ENCODE measurements at regions not wholly inside any gene's neighbourhood (a gene's known extent, or its start where the extent isn't known, plus 50 kb on each side); places are given as distances from the start of the nearest gene placed in this dataset.

DNA sequence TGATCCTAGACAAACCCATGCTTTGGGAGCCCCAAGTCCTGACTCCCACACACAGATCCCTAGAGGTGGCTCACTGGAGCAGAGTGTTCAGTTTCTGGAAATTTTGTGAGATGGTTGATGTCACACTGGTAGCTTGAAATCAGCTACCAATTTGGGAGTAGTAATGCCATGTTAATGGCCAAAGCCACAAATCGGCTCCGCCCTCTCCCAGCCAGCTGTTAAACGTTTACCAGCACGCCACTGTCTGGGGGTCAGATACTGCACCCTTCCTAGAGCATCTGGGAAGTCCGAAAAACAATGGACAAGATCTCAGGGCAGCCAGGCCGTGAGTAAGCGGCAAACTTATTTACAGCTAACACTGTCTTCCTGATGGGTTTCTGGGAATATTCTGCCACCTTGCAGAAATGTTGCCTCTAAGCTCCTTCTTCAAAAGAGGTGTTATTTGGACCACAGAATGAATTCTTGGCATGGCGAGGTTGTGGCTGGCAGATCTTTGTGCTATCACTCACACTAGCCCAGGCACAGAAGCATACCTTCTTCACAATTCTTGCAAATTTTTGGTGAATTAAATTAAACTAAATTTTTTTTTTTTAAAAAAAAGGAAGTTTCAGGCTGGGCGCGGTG is 60.2 kb upstream of the FZD7 start:
- no peak for TF ChIP-seq EZH2 (IDR thresholded peaks at IDR 0.05; ENCODE audit: low read length, missing control alignments)
- TF ChIP-seq, protein P1, sequence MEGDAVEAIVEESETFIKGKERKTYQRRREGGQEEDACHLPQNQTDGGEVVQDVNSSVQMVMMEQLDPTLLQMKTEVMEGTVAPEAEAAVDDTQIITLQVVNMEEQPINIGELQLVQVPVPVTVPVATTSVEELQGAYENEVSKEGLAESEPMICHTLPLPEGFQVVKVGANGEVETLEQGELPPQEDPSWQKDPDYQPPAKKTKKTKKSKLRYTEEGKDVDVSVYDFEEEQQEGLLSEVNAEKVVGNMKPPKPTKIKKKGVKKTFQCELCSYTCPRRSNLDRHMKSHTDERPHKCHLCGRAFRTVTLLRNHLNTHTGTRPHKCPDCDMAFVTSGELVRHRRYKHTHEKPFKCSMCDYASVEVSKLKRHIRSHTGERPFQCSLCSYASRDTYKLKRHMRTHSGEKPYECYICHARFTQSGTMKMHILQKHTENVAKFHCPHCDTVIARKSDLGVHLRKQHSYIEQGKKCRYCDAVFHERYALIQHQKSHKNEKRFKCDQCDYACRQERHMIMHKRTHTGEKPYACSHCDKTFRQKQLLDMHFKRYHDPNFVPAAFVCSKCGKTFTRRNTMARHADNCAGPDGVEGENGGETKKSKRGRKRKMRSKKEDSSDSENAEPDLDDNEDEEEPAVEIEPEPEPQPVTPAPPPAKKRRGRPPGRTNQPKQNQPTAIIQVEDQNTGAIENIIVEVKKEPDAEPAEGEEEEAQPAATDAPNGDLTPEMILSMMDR (conservative IDR thresholded peaks at IDR 0.05 in 1 of 2, IDR thresholded peaks at IDR 0.05 in 1 of 2; ENCODE audit: low read depth in 1 of 2, low read length in 2 of 2) = no peak
